IPS-15b (cell line): ENCODE measurements at regions not wholly inside any gene's neighbourhood (a gene's known extent, or its start where the extent isn't known, plus 50 kb on each side); places are given as distances from the start of the nearest gene placed in this dataset.

Experiments
- H3K27me3 ChIP-seq: one replicate; pipeline ENCODE4 v1.6.1; 2013; ENCODE audit warnings: low read length; ENCODE audit not compliant: control insufficient read depth, insufficient read depth
- H3K36me3 ChIP-seq: one replicate; pipeline ENCODE4 v1.6.1; 2013; ENCODE audit warnings: low read length; ENCODE audit not compliant: control insufficient read depth, insufficient read depth
- H3K4me1 ChIP-seq: one replicate; pipeline ENCODE4 v1.6.1; 2013; ENCODE audit warnings: mild to moderate bottlenecking, low read length; ENCODE audit not compliant: control insufficient read depth, insufficient read depth
- H3K4me3 ChIP-seq: one replicate; pipeline ENCODE4 v1.5.1; 2013; ENCODE audit warnings: low read depth, low read length
- H3K9ac ChIP-seq: one replicate; pipeline ENCODE4 v1.6.1; 2013; ENCODE audit warnings: low read depth, mild to moderate bottlenecking, low read length
- H3K9me3 ChIP-seq: one replicate; pipeline ENCODE4 v1.6.1; 2013; ENCODE audit warnings: mild to moderate bottlenecking, low read length; ENCODE audit not compliant: control insufficient read depth, insufficient read depth

DNA sequence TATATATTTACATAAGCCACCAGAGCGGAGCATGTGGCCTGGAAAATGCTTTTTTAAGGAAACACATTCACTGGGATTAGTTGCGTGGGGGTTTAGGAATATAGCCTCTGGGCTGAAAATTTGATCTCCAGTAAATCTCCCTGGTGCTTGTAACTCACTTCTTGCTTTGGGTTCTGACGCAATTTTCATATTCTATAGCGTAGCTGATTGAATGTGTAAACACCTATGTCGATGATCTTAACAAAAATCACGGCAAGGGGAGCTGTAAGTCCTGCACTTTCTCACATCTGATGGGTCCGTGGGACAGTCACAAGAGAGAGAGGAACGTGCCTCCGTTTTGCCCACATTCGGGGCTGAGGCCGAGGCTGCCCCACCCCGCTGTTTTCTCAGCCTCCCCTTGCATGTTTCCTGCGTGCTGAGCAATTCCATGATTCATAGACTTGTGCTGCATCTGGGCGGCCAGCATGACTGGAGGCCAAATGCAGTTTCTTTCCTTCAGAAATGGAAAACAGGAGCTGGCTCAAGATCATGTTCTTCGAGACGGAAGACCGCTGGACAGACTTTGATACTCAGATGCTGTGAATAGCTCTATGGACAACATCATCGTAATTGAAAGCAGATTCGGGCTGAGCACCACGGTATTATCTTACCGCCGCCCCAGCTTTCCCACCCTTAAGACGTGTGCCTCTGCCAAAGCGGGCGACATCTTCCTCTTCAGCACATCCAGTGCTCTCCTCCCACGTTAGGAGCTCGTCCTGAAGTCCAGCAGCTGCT, 109.2 kb downstream of the TMEM18 start:
- H3K36me3 ChIP-seq = no peaks in the 10 kb centered on the region
- no peak overlapping the region for H3K4me3 ChIP-seq
- H3K9ac ChIP-seq = no peak overlapping the region
- H3K9me3 ChIP-seq = no peaks in the 10 kb centered on the region
- no peaks in the 10 kb centered on the region for H3K27me3 ChIP-seq
- H3K4me1 ChIP-seq = no peaks in the 10 kb centered on the region

DNA sequence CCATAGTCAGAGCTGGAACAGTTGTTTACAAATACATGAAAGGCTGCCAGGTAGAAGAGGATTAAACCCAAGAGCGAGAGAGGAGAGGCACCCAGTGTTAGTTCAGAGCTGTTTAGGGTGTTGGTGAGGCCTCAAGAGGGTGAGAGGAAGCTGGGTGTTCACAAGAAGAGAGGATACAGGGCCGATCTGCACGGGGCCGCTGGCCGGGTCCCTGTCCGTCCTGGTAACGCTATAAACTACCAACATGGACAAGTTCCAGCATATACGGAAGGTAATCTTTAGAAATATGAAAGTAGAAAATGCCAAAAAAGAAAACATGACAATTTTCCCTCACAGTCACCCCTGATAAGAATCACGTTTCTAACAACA, 109.7 kb downstream of the TMEM18 start:
- Histone ChIP-seq H3K4me3 (no peak overlapping the region), H3K9ac (no peak overlapping the region), H3K4me1 (no peaks in the 10 kb centered on the region), H3K27me3 (no peaks in the 10 kb centered on the region), H3K9me3 (no peaks in the 10 kb centered on the region), H3K36me3 (no peaks in the 10 kb centered on the region)

DNA sequence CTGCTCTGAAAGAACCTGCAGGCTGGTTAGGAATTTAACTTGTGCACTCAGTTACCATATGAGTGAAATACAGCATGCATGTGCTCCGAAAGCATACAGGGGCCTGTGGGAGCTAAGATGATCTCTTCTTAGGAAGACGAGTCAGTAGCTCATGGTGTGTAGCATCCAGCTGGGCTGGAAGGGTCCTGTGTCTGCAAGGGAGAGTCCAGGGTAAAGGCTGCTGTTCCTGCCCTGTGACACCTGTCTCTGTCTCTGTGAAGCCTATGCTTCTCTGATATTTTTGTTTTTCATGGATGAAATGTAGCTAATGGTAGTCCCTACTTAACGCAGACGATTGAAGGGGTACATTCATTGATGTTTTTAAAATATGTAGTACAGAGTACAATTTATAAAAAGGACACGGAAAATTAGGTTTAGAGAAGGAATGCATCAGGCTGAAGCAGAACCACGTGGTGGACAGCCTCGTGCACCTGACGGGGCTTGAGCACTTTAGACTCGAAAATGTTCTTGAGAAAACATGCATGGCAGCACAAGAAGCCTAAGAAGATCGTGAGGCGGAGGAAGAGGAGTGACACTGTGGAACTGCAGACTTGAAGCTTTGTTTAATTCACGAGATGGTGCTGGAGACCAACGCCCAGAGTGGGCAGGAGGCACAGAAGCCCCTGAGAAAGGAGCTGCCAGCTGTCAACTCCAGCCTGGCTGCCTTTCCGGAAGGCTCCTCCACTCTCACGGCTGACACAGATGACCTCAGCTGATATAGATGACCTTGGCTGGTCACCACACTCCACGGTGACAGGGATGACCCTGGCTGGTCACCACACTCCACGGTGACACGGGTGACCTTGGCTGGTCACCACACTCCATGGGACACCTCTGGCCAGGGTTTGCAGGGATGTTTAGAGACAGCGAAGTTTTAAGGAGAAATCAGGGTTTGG, 110.6 kb downstream of the TMEM18 start:
- Histone ChIP-seq H3K4me3 (no peak overlapping the region), H3K4me1 (no peaks in the 10 kb centered on the region), H3K9ac (no peak overlapping the region), H3K9me3 (no peaks in the 10 kb centered on the region), H3K36me3 (no peaks in the 10 kb centered on the region), H3K27me3 (no peaks in the 10 kb centered on the region)

DNA sequence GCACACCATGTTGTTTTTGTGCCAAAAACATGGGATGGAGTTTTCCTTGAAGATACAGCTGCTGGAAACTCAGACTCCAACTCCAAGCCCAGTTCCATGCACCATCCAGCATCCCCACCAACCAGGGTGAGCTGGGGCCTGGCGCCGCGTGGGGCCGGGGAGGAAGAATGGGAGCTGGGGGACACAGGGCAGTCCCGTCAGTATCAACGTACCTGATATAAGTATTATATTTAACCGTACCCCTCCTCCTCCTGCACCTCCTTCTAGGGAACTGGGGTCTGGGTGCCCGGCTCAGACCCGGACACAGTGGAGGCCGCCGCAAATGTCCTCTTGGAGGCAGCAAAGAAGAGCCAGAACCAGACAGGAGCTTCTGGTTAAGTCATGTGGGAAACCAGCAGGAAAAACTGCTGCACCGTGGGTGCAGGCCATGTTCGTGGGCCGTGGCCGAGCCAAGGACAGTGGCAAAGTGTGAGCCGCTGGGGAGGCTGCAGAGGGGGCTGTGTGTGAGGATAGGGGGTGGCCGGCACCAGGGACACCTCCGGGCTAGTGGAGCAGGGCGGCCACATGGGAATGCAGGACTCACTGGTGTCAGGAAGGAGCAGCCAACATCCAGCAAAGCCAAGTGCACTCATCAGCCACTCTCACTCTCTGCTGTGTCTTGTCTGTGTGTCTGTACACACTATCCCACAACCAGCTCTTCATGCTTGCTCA, 112.6 kb downstream of the TMEM18 start:
- no peaks in the 10 kb centered on the region for H3K4me1 ChIP-seq
- H3K36me3 ChIP-seq = no peaks in the 10 kb centered on the region
- H3K9me3 ChIP-seq = no peaks in the 10 kb centered on the region
- no peak overlapping the region for H3K9ac ChIP-seq
- H3K4me3 ChIP-seq = no peak overlapping the region
- H3K27me3 ChIP-seq = no peaks in the 10 kb centered on the region

- Histone ChIP-seq H3K9me3 (no peaks in the 10 kb centered on the region), H3K4me3 (no peak overlapping the region), H3K9ac (no peak overlapping the region), H3K4me1 (no peaks in the 10 kb centered on the region), H3K36me3 (no peaks in the 10 kb centered on the region), H3K27me3 (no peaks in the 10 kb centered on the region)
Measured at GRCh38 chr2:563512-563911, 113.7 kb downstream of the TMEM18 start.

DNA sequence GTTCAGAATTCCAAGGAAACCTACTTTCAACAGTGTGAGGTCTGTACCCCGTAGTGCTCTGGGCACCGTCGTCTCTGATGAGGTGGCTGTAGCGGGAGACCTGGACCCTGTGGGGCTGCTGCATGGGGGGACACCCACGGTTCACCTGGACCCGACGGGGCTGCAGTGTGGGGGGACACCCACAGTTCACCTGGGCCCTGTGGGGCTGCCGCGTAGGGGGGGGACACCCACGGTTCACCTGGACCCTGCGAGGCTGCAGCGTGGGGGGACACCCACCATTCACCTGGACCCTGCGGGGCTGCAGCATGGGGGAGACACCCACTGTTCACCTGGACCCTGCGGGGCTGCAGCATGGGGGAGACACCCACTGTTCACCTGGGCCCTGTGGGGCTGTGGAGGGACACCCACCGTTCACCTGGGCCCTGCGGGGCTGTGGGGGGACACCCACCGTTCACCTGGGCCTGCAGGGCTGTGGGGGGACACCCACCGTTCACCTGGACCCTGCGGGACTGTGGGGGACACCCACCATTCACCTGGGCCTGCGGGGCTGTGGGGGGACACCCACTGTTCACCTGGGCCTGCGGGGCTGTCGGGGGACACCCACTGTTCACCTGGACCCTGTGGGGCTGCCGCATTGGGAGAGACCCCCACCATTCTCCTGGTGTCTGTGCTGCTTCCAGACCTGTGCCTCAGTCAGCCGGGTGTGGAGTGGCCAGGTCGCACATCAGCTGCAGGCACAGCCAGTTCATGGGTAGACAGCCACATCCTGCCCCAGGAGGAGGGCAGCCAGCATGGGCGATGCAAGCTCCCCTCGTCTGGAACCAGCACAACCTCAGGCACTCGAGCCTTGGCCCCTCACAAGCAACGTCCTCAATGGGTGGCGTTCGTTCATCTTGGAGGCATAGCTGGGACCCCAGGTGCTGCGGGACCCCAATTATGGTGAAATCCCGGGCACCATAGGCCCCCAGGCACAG, 114.5 kb downstream of the TMEM18 start:
- Histone ChIP-seq H3K9me3 (no peaks in the 10 kb centered on the region), H3K9ac (no peak overlapping the region), H3K4me3 (no peak overlapping the region), H3K36me3 (no peaks in the 10 kb centered on the region), H3K27me3 (no peaks in the 10 kb centered on the region), H3K4me1 (no peaks in the 10 kb centered on the region)

- Histone ChIP-seq H3K27me3 (no peaks in the 10 kb centered on the region), H3K4me1 (no peaks in the 10 kb centered on the region), H3K9ac (no peak overlapping the region), H3K9me3 (no peaks in the 10 kb centered on the region), H3K4me3 (no peak overlapping the region), H3K36me3 (no peaks in the 10 kb centered on the region)
Measured at GRCh38 chr2:558879-559278, 118.3 kb downstream of the TMEM18 start.

DNA sequence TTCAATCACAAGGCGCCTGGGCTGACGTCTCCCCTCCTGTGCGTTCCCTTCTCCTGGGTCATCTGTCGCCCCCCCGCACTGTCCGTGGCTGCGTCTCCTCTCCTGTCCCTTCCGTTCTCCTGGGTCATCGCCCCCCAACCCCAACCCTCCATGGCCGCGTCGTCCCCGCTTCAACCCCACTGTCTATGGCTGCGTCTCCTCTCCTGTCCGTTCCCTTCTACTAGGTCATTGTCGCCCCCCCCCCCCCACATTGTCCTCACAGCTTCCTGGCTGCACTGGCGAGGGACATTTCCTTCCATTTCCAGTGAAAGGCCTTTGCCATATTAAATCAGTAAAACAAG, 118.9 kb downstream of the TMEM18 start:
- H3K9ac ChIP-seq = no peak overlapping the region
- H3K4me1 ChIP-seq = no peaks in the 10 kb centered on the region
- H3K36me3 ChIP-seq = no peaks in the 10 kb centered on the region
- H3K9me3 ChIP-seq = no peaks in the 10 kb centered on the region
- no peaks in the 10 kb centered on the region for H3K27me3 ChIP-seq
- H3K4me3 ChIP-seq = no peak overlapping the region

- H3K27me3 ChIP-seq = no peaks in the 10 kb centered on the region
- H3K4me1 ChIP-seq = no peaks in the 10 kb centered on the region
- H3K4me3 ChIP-seq = no peak overlapping the region
- no peak overlapping the region for H3K9ac ChIP-seq
- H3K9me3 ChIP-seq = no peaks in the 10 kb centered on the region
- no peaks in the 10 kb centered on the region for H3K36me3 ChIP-seq
Measured at GRCh38 chr2:557635-558301, 119.4 kb downstream of the TMEM18 start.

DNA sequence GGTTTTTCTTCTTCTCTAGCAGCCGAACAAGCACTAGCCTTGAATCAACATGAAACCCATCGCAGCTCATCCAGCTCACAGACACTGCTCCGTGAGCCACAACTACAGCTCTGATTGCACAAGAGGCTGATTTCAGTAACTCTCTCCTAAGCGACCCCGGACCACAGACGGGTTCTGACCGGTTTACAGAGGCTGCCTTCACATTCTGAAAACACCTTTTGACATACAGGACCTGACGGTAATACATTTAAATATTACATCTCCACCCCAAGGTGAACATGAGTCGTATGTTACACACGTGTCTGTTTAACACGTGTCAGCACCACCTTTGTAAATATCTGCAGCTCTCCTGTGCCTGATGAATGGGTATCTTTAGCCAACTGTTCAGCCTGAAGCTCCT, 120.7 kb downstream of the TMEM18 start:
- no peaks in the 10 kb centered on the region for H3K9me3 ChIP-seq
- no peaks in the 10 kb centered on the region for H3K27me3 ChIP-seq
- H3K4me3 ChIP-seq = no peak overlapping the region
- no peak overlapping the region for H3K9ac ChIP-seq
- no peaks in the 10 kb centered on the region for H3K4me1 ChIP-seq
- no peaks in the 10 kb centered on the region for H3K36me3 ChIP-seq
